MCF 10A (cell line): ENCODE measurements at regions not wholly inside any gene's neighbourhood (a gene's known extent, or its start where the extent isn't known, plus 50 kb on each side); places are given as distances from the start of the nearest gene placed in this dataset.

Experiments
- BruUV-seq: library from RNA; stranded (reverse); fragments of 400-500 nt; replicated peaks from 2 replicates; lab custom pipeline; 2021; lab: Mats Ljungman, UMichigan
- CTCF ChIA-PET: fragments of 300-600 bp; sonication (Branson Sonifier 250); formaldehyde crosslinking; extraction: SDS; loops from one replicate; lab custom pipeline; 2021; ENCODE audit warnings: antibody characterized with exemption, inconsistent platforms; lab: Yijun Ruan, JAX
- POLR2A ChIA-PET: fragments of 300-600, 350-650 bp; sonication (Branson Sonifier 250); formaldehyde crosslinking; extraction: SDS; loops from one replicate; lab custom pipeline; 2020; ENCODE audit warnings: antibody characterized with exemption, inconsistent platforms; lab: Yijun Ruan, JAX
- DNase-seq: peaks from one replicate; pipeline ENCODE4 v3.0.0-alpha.2; 2018; ENCODE audit not compliant: unreplicated experiment
- H3K27ac Mint-ChIP-seq: one replicate; pipeline ENCODE4 v1.8.0; 2022; ENCODE audit warnings: mild to moderate bottlenecking, low read depth, mixed read lengths; ENCODE audit not compliant: unreplicated experiment
- H3K27me3 Mint-ChIP-seq: one replicate; pipeline ENCODE4 v1.8.0; 2022; ENCODE audit warnings: mixed read lengths; ENCODE audit not compliant: insufficient read depth, unreplicated experiment
- H3K36me3 Mint-ChIP-seq: one replicate; pipeline ENCODE4 v1.8.0; 2022; ENCODE audit warnings: mild to moderate bottlenecking, moderate library complexity, mixed read lengths; ENCODE audit not compliant: insufficient read depth, unreplicated experiment
- H3K4me1 Mint-ChIP-seq: one replicate; pipeline ENCODE4 v1.8.0; 2022; ENCODE audit warnings: mixed read lengths; ENCODE audit not compliant: insufficient read depth, unreplicated experiment
- H3K4me3 Mint-ChIP-seq: one replicate; pipeline ENCODE4 v1.8.0; 2022; ENCODE audit warnings: mild to moderate bottlenecking, moderate library complexity, mixed read lengths; ENCODE audit not compliant: unreplicated experiment
- H3K9me3 Mint-ChIP-seq: one replicate; pipeline ENCODE4 v1.8.0; 2022; ENCODE audit warnings: mixed read lengths; ENCODE audit not compliant: unreplicated experiment
- intact Hi-C: fragments of 100-400 bp; cut with micrococcal nuclease; formaldehyde crosslinking; loops from 2 replicates; pipeline ENCODE4 v1.14.1; 2022
- TF ChIP-seq, protein P1 (sequence below): fragments of 200-600 bp; IDR thresholded peaks from one replicate; pipeline ENCODE4 v1.8.0; 2022; ENCODE audit warnings: antibody characterized with exemption, mild to moderate bottlenecking; ENCODE audit not compliant: unreplicated experiment

DNA sequence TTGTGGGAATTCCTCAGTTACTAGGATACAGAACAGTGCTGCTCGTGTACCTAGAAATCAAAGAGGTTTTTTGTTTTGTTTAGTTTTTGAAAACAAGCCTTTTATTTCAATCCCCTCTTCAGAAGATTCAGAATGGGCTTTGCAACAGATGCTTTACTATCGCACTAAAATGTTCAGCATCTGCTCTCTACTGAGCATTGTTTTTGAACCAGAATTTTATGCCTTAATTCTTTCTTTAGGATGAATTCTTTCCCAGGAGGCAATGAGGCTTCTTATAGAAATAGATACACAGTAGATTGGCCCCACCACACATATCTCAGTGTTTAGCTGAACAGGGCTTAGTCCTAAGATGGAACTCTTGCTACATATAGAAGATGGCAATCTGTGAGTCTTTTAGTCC, 95.9 kb upstream of the SPACA1 start:
- TF ChIP-seq, protein P1, sequence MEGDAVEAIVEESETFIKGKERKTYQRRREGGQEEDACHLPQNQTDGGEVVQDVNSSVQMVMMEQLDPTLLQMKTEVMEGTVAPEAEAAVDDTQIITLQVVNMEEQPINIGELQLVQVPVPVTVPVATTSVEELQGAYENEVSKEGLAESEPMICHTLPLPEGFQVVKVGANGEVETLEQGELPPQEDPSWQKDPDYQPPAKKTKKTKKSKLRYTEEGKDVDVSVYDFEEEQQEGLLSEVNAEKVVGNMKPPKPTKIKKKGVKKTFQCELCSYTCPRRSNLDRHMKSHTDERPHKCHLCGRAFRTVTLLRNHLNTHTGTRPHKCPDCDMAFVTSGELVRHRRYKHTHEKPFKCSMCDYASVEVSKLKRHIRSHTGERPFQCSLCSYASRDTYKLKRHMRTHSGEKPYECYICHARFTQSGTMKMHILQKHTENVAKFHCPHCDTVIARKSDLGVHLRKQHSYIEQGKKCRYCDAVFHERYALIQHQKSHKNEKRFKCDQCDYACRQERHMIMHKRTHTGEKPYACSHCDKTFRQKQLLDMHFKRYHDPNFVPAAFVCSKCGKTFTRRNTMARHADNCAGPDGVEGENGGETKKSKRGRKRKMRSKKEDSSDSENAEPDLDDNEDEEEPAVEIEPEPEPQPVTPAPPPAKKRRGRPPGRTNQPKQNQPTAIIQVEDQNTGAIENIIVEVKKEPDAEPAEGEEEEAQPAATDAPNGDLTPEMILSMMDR: no peak
- Mint-ChIP-seq H3K27ac (no peak overlapping the region), H3K36me3 (peaks cover 7% of the 10 kb centered on the region), H3K4me1 (no peaks in the 10 kb centered on the region), H3K4me3 (no peak overlapping the region), H3K27me3 (no peaks in the 10 kb centered on the region), H3K9me3 (no peaks in the 10 kb centered on the region)
- CTCF ChIA-PET: no interaction called here
- intact Hi-C loops: no loop called here
- POLR2A ChIA-PET: interaction anchor here (1.0 kb wide), 1 partner anchor 21 kb away, joined by 3 read pairs; no protein-coding TSS in a partner anchor
- BruUV-seq: no TSS peak
- DNase-seq: no peak

DNA sequence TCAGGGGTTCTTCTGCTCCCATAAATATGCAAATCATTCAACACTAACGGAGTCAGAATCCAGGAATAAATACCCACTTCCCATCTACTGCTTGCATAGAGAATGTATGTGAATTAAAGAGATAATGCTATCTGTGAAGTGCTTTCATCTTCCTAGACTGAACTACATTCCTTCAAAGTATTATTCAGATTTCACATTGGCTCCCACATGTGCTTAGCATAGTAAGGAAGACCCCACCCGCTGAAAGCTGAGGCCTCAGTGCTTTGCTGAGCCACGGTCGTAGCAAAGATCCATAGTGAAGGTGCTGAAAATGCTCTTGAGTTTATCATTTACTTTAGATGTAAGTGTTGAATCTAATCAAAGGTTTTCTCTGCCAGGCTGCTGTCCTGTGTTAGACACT, 97.0 kb upstream of the SPACA1 start:
- TF ChIP-seq, protein P1: no peak
- POLR2A ChIA-PET: no interaction called here
- CTCF ChIA-PET: interaction anchor here (0.8 kb wide), 1 partner anchor 167 kb away, joined by 3 read pairs; no protein-coding TSS in a partner anchor
- H3K4me3 Mint-ChIP-seq: no peak overlapping the region
- H3K9me3 Mint-ChIP-seq: no peaks in the 10 kb centered on the region
- no peak for DNase-seq
- intact Hi-C loops: no loop called here
- no TSS peak for BruUV-seq
- peaks cover 7% of the 10 kb centered on the region for H3K36me3 Mint-ChIP-seq
- H3K27ac Mint-ChIP-seq: no peak overlapping the region
- no peaks in the 10 kb centered on the region for H3K27me3 Mint-ChIP-seq
- peaks cover 5% of the 10 kb centered on the region for H3K4me1 Mint-ChIP-seq

DNA sequence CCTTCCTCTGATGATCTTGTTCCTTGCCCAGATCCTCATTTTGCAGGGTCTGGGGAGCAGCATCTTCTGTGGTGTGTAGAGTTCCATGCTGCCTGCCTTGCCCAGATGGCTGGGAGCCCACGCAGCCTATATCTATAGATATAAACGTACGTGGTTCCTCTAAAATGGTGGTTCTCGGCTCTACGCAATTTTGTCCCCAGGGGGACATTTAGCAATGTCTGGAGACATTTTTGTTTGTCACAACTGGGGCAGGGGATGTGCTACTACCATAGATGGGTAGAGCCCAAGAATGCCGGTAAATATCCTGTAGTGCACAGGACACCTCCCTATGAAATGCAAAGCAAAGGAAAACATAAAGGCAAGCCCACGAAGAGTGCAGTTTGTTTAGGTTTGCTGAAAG, 98.4 kb upstream of the SPACA1 start:
- DNase-seq: no peak
- H3K4me1 Mint-ChIP-seq: peaks cover 16% of the 10 kb centered on the region
- CTCF ChIA-PET: no interaction called here
- no peak overlapping the region for H3K27ac Mint-ChIP-seq
- POLR2A ChIA-PET: no interaction called here
- peaks cover 7% of the 10 kb centered on the region for H3K36me3 Mint-ChIP-seq
- intact Hi-C loops: no loop called here
- TF ChIP-seq, protein P1: no peak
- H3K4me3 Mint-ChIP-seq: no peak overlapping the region
- no TSS peak for BruUV-seq
- no peaks in the 10 kb centered on the region for H3K9me3 Mint-ChIP-seq
- H3K27me3 Mint-ChIP-seq: no peaks in the 10 kb centered on the region

DNA sequence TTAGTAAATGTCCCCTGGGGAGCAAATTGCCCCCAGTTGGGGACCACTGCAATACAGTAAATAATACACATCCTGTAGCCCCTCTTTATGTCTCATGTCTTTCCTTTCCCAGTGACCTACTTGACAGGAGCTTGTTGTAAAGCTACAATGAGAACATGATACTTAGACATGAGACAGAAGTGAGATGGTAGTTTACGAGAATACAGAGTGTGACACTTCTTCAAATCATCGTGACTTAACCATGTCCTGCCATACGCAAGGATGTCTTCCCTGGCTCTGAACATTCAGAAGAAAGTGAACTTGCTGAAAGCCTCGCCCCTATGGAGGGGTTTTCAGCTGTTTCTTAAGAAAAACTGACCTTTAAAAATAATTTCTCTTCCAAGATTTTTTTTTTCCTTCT, 101.0 kb upstream of the SPACA1 start:
- Mint-ChIP-seq H3K36me3 (no peaks in the 10 kb centered on the region), H3K27ac (no peak overlapping the region), H3K4me3 (no peak overlapping the region), H3K4me1 (peaks cover 20% of the 10 kb centered on the region), H3K9me3 (no peaks in the 10 kb centered on the region), H3K27me3 (peaks cover 7% of the 10 kb centered on the region)
- BruUV-seq: no TSS peak
- no peak for DNase-seq
- intact Hi-C loops: no loop called here
- TF ChIP-seq, protein P1: no peak
- POLR2A ChIA-PET: interaction anchor here (0.7 kb wide), 1 partner anchor 66 kb away, joined by 3 read pairs; no protein-coding TSS in a partner anchor
- CTCF ChIA-PET: interaction anchor here (0.5 kb wide), 1 partner anchor 1091 kb away, joined by 3 read pairs; no protein-coding TSS in a partner anchor
